ENCODE measurements at regions not wholly inside any gene's neighbourhood (a gene's known extent, or its start where the extent isn't known, plus 50 kb on each side); places are given as distances from the start of the nearest gene placed in this dataset.
"Not testable (repeated sequence)": the region's sequence is repeated elsewhere in the genome, so short reads cannot be mapped to it uniquely, and the experiment has no call there.

GRCh38 chr12:9407425-9407748 is 199.2 kb upstream of the PZP start:
- not testable (repeated sequence) for DNase-seq

DNA sequence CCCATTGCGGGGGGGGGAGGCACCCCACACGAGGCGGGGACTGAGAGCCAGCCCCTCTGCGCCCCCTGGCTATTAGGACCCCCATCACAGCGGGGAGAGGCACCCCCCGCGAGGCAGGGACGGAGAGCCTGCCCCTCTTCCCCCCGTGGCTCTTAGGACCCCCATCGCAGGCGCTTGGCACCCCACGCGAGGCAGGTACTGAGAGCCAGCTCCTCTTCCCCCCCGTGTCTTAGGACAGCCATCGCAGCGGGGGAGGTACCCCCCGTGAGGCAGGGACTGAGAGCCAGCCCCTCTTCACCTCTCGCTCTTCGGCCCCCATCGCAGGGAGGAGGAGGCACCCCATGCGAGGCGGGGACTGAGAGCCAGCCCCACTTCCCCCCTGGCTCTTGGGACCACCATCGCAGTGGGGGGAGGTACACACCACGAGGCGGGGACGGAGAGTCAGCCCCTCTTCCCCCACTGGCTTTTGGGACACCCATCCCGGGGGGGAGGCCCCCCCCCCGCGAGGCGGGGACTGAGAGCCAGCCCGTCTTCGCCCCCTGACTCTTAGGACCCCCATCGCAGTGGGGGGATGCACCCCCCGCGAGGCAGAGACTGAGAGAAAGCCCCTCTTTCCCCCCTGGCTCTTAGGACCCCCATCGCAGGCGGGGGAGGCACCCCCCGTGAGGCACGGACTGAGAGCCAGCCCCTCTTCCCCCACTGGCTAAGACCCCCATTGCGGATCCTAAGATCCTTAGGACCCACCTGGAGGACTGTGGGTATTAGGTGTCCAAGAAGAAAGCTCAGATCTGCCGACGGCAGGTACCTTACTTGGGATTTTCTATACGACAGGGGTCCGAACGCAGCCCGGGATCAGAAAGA is 198.6 kb upstream of the PZP start:
- DNase-seq = no peak

DNA sequence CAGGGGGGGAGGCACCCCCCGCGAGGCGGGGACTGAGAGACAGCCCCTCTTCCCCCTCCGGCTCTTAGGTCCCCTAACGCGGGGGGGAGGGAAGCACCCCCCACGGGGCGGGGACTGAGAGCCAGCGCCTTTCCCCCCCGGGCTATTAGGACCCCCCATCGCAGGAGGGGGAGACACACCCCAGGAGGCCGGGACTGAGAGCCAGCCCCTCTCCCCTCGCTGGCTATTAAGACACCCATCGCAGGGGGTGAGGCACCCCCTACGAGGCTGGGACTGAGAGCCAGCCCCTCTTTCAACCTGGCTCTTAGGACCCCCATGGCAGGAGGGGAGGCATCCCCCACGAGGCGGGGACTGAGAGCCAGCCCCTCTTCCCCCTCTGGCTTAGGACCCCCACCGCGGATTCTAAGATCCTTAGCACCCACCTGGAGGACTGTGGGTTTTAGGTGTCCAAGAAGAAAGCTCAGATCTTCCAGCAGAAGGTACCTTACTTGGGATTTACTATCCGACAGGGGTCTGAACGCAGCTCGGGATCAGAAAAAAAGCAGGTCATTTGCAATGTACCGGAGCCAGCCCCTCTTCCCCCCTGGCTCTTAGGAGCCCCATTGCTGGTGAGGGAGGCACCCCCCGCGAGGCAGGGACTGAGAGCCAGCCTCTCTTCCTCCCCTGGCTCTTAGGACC is 197.8 kb upstream of the PZP start:
- DNase-seq = no peak

DNA sequence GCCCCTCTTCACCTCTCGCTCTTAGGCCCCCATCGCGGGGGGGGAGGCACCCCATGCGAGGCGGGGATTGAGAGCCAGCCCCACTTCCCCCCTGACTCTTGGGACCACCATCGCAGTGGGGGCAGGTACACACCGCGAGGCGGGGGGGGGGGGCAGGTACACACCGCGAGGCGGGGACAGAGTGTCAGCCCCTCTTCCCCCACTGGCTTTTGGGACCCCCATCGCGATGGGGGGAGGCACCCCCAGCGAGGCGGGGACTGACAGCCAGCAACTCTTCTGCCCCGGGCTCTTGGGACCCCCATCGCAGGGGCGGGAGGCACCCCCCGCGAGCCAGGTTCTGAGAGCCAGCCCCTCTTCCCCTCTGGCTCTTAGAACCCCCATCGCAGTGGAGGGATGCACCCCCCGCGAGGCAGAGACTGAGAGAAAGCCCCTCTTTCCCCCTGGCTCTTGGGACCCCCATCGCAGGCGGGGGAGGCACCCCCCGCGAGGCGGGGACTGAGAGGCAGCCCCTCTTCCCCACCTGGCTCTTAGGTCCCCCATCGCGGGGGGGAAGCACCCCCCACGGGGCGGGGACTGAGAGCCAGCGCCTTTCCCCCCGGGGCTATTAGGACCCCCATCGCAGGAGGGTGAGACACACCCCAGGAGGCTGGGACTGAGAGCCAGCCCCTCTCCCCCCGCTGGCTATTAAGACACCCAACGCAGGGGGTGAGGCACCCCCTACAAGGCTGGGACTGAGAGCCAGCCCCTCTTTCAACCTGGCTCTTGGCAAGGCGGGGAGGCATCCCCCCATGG is 196.5 kb upstream of the PZP start:
- peak; percentile 41 for DNase-seq

DNA sequence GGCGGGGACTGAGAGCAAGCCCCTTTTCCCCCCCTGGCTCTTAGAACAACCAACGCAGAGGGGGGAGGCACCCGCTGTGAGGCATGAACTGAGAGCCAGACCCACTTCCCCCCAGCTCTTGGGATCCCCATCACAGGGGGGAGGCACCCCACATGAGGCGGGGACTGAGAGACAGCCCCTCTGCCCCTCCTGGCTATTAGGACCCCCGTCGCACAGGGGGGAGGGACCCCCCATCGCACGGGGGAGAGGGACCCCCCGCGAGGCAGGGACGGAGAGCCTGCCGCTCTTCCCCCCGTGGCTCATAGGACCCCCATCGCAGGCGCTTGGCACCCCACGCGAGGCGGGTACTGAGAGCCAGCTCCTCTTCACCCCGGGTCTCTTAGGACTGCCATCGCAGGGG is 195.8 kb upstream of the PZP start:
- DNase-seq = peak; percentile 27

- DNase-seq = peak; percentile 29
These were observed 194.3 kb upstream of the PZP start for GRCh38 chr12:9402432-9403040.

DNA sequence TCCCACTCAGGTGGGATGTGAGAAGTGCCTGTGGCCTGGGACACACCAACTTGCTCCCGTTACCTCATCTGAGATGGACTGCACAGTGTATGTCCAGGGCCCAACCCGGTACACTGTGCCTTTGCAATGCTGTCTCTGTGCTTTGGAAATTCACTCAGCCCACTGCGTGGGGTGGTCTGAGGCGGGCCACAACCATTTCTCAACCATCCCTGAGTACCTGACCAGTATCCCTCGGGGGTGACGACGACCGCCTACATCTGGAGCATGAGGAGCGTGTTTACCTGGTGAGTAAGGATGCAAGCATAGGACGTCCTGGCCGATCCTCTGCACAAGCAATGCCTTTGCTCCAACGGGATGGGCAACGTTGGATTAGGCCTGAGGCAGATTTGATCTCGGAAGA is 188.2 kb upstream of the PZP start:
- not testable (repeated sequence) for DNase-seq

GRCh38 chr12:9395220-9395619 is 187.0 kb upstream of the PZP start:
- DNase-seq = not testable (repeated sequence)

DNA sequence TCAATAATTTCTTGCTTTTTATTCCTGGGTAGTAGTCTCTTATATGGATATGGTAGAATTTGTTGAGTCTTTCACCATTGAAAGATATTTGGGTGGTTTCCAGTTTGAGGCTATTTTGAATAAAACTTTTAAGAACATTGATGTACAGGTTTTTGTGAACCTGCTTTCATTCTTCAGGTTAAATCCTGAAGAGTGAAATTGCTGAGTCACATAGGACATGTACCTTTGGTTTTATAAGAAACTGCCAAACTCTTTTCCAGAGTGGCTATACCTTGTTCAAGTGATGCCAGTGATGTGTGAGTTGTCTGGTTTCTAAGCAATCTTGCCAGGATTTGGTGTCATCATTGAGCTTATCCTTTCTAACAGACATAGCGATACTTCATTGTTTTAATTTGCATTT is 184.6 kb upstream of the PZP start:
- no peak for DNase-seq

GRCh38 chr12:9391815-9392214 is 183.6 kb upstream of the PZP start:
- DNase-seq = no peak

- no peak for DNase-seq
These were observed 182.6 kb upstream of the PZP start for GRCh38 chr12:9390761-9391160.

- no peak for DNase-seq
These were observed 181.6 kb upstream of the PZP start for GRCh38 chr12:9389796-9390195.

GRCh38 chr12:9388379-9388778 is 180.2 kb upstream of the PZP start:
- no peak for DNase-seq

- DNase-seq = no peak
These were observed 179.3 kb upstream of the PZP start for GRCh38 chr12:9387450-9387849.

- no peak for DNase-seq
These were observed 175.4 kb upstream of the PZP start for GRCh38 chr12:9383585-9383984.

DNA sequence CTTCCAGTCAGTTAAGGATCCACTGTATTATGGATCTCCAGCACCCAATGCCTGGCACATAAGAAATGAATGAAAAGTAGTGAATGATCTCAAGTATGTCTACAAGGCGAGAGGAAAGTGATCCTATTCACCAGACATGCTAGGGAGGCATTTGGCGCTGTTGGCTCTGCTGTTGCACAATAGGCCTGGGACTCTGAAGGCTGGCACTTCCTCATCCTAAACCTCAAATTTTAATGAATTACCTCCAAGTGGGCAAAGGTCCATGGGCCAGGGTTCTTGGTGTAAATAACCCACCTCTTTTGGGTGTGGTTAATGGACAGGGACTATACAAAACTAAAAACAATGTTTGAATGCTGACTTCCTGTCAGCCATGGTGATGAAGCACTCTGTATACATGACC is 173.4 kb upstream of the PZP start:
- DNase-seq = no peak

GRCh38 chr12:9380650-9381049 is 172.5 kb upstream of the PZP start:
- DNase-seq = no peak

GRCh38 chr12:9379023-9379742 is 171.0 kb upstream of the PZP start:
- peak; percentile 33 for DNase-seq

GRCh38 chr12:9378430-9378835 is 170.2 kb upstream of the PZP start:
- no peak for DNase-seq

- no peak for DNase-seq
These were observed 164.0 kb upstream of the PZP start for GRCh38 chr12:9372202-9372601.

GRCh38 chr12:9367828-9368227 is 159.6 kb upstream of the PZP start:
- DNase-seq = peak; percentile 30

- peak; percentile 37 for DNase-seq
These were observed 159.0 kb upstream of the PZP start for GRCh38 chr12:9367201-9367600.

GRCh38 chr12:9365296-9365695 is 157.1 kb upstream of the PZP start:
- no peak for DNase-seq
